GM19324 (cell line): ENCODE measurements at regions not wholly inside any gene's neighbourhood (a gene's known extent, or its start where the extent isn't known, plus 50 kb on each side); places are given as distances from the start of the nearest gene placed in this dataset.

Experiments used
- ATAC-seq: cut with Tn5 transposase; IDR thresholded peaks from one replicate; pipeline ENCODE4 v1.9.1; 2021; ENCODE audit warnings: mild to moderate bottlenecking, moderate library complexity; ENCODE audit not compliant: unreplicated experiment, low FRiP score

DNA sequence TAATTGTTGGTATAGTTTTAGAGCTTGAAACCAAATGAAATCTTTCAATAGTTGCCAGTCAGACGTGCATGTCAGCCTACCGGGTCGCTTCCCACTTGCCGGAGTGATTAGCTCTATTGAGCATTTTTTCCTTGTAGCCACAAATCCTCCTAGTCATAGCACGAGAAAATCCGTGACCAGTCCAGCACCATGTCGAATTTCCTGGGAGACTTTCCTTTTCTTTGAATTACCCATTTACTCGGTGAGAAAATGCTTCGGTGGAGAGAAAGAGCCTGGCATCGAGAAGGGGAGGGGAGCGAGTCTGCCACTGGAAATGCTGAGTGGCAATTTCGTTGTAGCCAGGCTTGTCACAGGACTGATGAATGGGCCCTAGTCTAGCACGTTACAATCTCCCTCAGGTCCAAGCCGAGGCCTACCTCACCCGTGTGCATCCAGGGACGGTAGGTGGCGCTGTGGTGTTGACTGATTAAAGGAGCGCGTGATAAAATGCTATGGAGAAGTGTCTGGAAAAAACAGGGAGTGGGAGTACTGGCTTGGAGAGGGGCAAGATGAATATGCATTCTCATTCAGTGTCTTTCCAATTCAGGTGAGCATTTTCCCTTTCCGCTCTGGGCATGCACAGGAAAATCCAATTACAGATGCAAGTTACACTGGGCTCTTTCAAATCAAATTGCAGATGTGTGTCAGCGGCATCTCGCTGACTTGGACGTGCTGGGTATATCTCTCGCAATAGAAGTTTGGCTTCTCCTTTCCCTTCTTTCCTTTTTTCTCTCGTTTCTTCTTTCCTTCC is 238.8 kb downstream of the EDEM1 start:
- no peak for ATAC-seq

DNA sequence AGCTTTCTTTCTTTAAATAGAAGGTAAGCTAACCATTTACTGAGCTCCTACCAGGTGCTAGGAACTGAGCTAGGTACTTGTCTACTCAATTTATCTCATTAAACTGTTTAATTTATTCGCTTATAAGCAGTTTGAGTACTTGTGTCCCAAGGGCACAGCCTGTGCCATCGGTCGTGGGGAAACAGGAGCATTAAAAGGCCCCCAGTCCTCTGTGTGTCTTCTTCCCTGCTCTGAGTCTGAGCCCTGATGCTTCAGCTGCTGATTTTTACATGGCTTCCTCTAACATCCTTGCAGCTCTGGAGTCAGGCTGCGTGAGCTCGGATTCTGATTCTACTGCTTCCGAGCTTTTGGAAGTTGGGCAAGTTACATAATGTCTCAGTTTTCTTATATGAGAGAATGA is 239.5 kb downstream of the EDEM1 start:
- no peak for ATAC-seq

DNA sequence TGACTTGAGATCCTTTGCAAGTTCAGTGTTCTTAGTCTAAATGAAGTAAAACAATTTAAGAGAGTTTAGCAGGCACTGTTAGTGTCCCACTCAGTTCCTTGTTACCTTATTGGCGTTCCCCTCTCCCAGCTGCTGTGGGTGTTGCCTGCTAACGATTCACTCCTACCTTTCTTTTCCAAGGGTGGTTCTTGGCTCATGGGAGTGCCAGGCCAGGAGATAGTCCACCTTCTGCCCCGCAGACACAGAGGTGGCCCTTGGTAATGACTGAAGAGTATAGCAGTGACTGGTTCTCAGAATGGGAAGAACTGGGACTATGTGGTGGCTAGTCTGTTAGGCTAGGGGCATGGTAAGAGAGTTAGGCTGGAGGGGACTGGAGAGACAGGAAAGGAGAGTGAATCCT is 240.4 kb downstream of the EDEM1 start:
- no peak for ATAC-seq

DNA sequence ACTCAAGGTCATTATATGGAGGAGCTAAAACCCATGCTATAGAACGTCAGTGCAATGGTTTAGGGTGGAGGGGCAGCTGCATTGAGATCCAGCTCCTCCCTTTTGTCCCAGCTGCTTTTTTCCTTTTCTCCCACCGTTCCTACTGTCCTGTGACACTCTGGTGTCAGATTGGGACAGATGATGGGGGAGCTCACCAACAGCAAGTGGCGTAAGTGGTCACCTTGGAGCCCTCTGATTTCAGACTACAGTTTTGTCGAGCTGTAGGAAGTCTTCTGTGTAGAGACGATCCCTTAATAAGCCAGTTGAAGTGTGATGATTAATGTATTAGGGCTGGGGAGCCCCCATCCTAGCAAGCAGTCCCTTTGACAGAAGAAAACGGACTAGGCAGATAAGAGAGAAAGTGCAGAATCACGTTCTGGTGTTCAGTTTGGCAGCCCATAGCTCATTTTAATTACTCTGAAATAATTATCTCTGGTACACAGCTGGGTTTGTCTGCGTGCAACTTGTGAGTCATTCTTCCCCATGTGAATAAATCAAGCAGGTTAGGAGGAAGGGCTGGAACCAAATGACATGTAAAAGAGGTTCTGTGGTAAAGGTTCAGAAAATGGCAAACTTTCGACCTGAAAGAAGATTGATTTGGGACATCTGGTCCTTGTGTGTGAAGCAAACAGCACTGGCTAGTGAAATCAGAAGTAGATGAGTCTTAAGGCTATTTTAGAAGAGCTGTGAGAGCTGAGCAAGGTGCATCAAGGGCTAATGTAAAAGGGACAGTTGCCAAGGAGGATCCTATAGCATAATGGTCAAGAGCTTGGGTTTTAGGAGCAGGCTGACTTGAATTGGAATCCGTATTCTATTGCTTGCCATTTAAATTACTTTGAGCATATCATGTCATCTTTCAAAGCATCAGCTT is 241.4 kb downstream of the EDEM1 start:
- peak; percentile 81 for ATAC-seq

DNA sequence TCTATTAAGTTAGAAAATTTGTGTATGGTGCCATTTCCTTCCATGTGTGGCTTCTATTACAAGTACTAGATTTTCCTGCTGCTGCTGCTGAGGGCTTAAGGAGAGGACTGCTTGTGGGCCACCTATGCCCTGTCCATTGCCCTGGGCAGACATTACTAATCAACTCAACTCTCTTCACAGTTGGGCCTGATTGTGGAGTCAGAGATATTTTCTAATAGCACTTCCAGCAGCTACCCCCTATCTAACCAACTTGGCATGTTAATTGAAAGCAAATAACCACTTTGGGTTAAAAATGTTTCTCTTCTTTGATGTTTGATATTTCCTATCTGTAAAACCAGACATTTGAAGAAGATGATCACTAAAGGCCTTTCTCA is 242.0 kb downstream of the EDEM1 start:
- ATAC-seq = no peak

DNA sequence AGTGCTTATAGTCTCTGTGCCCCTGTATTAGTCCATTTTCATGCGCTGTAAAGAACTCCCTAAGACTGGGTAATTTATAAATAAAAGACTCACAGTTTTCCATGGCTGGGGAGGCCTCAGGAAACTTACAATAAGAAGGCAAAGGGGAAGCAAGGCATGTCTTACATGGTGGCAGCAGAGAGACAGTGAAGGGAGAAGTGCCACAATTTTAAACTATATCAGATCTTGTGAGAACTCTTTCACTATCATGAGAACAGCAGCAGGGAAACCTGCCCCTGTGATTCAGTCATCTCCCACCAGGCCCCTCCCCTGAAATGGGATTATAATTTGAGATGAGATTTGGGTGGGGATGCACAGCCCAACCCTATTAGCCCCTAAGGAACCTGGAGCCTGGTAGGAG is 243.2 kb downstream of the EDEM1 start:
- no peak for ATAC-seq

DNA sequence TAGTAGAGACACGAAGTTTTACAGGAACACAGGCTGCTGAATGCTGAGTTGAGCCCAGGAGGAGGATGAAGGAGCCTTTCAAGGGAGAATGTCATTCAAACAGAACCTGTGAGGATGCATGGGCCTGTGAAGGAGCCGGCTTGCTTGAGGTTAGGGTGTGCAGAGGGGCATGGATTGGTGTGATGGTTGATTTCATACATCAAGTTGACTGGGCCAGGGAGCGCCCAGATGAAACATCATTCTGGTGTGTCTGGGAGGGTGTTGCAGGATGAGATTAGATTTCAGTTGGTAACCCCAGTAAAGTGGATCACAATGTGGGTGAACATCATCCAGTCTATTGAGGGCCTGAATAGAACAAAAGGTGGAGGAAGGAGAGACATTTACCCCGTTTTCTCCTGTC is 243.6 kb downstream of the EDEM1 start:
- no peak for ATAC-seq

DNA sequence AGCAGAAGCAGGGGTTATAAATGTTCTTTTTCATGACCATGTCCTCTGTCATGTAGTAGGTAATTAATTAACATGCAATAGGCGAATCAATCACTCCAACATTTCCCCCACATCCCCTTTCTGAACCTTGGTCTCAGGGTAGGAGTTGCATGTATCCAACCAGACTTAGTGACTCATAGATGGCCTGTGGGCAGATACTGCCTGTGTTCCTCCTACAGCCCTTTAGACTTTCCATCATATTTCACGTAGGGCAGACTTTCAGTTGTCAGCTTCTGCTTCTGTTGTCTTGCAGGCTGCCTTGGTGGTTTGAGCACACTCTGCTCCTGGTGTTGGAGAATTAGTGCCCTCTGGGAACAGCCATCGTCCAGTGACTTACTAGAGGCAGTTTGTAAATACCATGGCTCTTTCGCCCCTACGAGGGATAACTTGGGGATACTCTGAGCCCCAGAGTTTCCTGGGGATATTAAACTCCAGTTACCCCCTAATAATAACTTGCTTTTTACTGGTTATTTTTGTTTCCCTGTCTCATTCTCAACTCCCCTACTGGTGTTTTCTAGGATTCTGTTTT is 244.4 kb downstream of the EDEM1 start:
- no peak for ATAC-seq

DNA sequence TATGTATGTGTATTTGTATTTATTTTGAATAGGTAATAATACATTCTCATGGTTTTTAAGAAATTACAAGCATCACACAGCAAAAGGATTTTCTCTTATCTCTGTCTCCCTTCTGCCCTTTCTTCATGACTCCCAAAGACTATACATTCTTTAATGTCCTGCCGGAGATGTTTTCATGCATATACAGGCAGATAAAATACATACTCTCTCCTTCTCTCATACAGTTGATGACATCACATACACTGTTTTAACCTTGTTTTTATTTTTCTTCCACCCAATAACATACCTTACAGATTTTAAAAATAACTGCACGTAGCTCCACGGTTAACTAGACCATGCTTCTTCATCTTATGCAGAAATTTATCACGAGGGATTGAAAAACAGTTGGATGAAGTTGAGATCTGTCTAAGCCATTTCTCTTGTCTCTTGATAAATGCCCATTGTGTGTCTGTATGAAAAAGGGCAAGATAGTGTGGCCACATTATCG is 249.8 kb downstream of the EDEM1 start:
- ATAC-seq = no peak

DNA sequence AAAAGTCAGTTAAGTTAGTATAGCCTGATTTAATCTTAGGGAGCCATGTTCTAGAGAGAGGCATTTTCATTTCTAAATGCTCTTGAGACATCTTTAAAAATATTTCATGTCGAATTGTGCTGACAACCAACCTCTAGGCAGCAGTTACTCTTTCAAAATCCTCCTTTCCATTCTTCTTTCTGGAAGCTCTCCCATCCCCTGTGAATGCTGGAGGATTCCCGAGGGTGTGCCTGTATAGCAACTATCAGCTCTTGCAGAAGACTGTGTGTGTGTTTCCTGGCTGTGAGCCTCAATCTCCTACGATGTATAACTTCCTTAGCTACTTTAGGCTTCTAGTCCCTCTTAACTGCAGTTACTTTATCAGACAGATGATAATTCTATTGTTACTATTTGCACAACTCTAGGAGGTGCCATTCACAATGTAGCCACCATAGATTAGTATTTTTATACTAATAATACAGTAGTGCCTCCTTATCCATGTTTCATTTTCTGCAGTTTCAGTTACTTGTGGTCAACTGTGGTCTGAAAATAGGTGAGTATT is 250.3 kb downstream of the EDEM1 start:
- no peak for ATAC-seq

DNA sequence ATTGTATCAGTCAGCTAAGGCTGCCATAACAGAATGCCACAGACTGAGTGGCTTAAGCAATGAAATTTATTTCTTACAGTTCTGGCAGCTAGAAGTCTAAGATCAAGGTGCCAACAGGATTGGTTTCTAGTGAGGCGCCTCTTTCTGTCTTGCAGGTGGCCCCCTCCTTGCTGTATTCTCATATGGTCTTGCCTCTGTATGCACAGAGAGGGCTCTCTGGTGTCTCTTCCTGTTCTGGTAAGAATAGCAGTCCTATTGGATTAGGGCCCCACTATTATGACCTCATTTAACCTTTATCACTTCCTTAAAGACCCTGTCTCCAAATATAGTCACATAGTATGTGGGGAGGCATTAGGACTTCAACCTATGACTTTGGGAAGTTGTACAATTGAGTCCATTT is 253.9 kb downstream of the EDEM1 start:
- no peak for ATAC-seq

DNA sequence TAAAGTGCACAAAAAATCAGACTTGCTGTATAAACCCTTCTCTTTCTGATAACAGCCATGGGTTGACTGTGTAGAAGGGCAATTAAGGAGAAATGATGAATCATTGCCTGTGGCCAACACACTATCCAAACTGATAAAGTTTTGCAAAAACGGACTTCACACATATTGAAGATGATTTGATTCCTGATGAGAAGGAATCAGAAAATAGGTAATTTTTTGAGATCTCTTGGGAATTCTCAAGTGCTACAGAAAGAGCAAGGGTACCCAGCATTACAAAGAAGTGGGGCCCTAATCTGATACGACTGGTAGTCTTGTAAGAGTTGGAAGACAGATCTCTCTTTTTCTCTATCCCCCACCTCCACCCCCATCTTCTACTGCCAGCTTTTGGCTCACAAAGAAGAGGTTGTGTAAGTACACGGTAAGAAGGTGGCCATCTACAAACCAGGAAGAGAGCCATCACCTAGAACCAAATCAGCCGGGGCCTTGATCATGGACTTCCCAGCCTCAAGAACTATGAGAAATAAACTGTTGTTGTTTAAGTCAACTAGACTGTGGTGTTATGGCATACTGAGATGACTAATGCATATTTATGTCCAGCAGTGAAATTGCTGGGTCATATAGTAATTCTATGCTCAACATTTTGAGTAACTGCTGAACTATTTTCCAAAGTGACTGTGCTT is 254.7 kb downstream of the EDEM1 start:
- no peak for ATAC-seq

DNA sequence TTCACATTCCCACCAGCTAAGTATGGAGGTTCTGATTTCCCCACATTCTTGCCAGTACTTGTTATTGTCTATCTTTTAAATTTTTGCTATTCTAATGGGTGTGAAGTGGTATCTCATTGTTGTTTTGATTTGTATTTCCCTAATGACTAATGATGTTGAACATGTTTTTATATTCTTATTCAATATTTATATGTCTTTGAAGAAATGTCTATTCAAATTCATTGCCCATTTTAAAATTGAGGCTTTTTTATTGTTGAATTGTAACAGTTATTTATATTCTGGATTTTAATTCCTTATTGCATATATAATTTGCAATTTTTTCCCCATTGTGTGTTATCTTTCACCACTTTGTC is 255.3 kb downstream of the EDEM1 start:
- no peak for ATAC-seq

DNA sequence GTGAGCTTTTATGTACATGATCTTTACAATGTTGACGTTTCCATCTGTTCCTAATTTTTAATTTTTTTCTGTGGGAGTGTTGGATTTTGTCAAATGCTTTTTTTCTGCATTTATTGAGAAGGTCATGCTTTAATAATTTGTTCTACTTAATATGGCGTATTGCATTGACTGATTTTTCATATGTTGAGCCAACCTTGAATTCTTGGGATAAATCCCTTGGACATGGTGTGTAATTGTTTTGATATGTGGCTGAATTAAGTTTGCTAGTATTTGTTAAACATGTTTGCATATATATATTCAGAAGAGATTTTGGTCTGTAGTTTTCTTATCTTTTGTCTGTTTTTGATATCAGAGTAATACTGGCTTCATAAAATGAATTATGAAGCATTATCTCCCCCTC is 256.7 kb downstream of the EDEM1 start:
- no peak for ATAC-seq

DNA sequence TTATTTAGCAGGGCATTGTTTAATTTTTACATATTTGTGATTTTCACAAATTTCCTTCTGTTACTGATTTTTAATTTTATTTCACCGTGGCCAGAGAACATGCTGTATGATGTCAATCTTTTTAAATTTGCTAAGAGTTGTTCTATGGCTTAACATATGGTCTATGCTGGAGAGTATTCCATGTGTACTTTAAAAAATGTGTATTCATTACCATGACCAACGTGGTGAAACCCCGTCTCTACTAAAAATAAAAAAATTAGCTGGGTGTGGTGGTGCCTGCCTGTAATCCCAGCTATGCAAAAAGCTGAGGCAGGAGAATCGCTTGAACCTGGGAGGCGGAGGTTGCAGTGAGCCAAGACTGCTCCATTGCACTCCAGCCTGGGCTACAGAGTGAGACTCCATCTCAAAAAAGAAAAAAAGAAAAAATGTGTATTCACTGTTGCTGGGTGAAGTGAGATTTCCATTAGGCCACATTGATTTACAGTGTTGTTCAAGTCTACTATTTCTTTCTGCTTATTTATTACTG is 258.2 kb downstream of the EDEM1 start:
- ATAC-seq = no peak

DNA sequence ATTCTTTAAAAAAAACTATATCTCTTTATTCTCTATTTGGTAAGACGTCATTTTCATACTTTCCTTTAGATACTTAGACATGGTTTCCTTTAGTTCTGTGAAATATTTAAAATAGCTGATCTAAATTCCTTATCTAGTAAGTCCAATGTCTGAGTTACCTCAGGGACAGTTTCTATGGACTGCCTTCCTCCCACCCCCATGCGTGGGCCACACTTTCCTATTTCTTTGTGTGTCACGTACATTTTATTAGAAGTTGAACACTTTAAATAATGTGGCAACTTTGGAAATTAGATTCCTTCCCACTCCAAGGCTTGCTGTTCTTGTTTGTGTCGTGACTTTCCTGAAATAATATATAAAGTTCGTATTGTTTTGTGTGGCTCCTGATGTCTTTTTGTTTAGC is 260.7 kb downstream of the EDEM1 start:
- ATAC-seq = no peak

DNA sequence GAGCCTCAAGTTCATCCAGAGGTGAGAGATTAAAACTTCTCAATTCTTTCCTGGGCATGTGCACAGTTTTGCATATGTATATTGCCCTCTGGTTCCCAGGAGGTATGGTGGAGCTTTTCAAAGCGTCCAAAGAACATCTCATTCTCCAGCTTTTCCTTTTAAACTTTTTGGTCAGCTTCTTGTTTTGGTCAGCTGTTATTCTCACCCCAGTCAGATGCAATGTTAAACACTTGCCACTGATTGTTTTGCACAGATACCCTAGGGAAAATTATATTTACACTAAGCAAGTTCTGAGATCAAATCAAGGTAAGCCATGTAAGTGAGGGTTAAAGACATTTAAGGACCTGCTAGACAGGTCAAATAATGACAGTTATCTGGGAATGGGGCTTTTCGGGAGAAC is 261.3 kb downstream of the EDEM1 start:
- no peak for ATAC-seq

DNA sequence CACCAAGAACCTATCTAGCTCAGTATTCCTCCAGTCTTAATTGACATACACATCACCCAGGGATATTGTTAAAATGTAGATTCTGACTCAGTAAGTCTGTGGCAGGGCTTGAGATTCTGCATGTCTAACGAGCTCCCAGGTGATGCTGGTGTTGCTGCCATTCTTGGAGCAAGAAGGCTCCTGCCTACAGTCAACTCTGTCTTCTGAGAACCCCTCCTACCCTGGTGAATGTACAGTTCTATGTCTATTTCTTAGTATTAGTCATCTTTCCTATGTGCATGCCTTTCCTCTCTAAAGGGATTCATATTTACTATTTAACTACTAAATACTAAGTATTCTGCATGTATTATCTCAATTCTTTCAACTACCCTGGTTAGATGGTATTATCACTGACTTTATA is 268.7 kb downstream of the EDEM1 start:
- ATAC-seq = no peak

DNA sequence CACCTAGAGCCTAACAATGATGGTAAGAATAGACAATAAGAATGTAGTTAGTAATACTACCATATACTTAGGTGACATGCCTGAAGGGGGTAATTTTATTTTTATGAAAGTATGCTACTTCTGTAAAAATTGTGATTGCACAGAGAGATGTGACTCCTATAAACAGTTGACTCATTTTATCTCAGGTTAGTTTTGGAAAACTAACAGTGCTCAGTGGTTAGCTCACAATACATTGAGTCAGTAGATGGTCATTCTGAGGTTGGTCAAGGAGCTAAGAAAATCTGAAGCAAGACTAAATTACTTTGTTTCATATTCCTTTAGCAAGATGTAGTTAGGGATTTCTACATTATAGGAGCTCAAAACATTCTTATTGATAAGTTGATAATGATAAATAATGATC is 271.0 kb downstream of the EDEM1 start:
- no peak for ATAC-seq

DNA sequence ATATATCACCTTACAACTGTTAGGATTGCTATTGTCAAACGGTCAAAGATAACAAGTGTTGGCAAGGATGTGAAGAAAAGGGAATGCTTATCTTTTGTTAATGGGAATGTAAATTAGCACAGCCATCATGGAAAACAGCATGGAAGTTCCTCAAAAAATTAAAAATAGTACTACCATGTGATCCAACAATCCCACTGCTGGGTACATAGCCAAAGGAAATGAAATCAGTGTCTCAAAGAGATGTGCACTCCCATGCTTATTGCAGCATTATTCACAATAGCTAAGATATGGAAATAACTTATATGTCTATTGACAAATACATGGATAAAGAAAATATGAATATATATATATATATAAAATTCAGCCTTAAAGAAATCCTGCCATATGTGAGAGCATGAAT is 274.6 kb downstream of the EDEM1 start:
- no peak for ATAC-seq
